B cell (primary cell): ENCODE measurements at regions not wholly inside any gene's neighbourhood (a gene's known extent, or its start where the extent isn't known, plus 50 kb on each side); places are given as distances from the start of the nearest gene placed in this dataset.

Source experiments
- EZH2 ChIP-seq: IDR thresholded peaks from 2 replicates; pipeline ENCODE4 v1.6.1; 2012; ENCODE audit warnings: borderline replicate concordance, low read depth, mild to moderate bottlenecking, moderate library complexity, low read length; ENCODE audit not compliant: insufficient read depth, poor library complexity, severe bottlenecking
- TF ChIP-seq, protein P1 (sequence below): fragments of 200-600 bp; IDR thresholded peaks from one replicate; pipeline ENCODE4 v1.8.0; 2022; ENCODE audit warnings: antibody characterized with exemption, mild to moderate bottlenecking

DNA sequence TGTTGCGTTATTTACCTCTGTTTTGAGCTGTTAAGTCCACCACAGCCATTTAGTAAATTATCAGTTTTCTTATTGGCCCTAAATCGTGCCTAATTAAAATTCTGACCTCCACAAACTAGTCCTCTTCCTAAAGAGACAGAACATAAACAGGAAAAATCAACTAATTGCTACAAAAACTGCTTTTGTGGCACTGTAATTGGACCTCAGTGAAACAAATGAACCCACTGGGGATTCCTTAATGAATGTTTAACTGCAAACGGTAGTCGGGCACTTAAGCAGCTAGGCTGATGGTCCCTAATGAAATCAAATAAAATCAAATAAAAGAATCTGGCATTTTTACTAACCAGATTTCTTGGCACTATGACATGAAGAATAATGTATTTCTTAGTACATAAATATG is 513.4 kb upstream of the SLC35B3 start:
- TF ChIP-seq, protein P1, sequence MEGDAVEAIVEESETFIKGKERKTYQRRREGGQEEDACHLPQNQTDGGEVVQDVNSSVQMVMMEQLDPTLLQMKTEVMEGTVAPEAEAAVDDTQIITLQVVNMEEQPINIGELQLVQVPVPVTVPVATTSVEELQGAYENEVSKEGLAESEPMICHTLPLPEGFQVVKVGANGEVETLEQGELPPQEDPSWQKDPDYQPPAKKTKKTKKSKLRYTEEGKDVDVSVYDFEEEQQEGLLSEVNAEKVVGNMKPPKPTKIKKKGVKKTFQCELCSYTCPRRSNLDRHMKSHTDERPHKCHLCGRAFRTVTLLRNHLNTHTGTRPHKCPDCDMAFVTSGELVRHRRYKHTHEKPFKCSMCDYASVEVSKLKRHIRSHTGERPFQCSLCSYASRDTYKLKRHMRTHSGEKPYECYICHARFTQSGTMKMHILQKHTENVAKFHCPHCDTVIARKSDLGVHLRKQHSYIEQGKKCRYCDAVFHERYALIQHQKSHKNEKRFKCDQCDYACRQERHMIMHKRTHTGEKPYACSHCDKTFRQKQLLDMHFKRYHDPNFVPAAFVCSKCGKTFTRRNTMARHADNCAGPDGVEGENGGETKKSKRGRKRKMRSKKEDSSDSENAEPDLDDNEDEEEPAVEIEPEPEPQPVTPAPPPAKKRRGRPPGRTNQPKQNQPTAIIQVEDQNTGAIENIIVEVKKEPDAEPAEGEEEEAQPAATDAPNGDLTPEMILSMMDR, result no peak
- no peak for TF ChIP-seq EZH2
